HCT116 (cell line): ENCODE measurements at regions not wholly inside any gene's neighbourhood (a gene's known extent, or its start where the extent isn't known, plus 50 kb on each side); places are given as distances from the start of the nearest gene placed in this dataset.

Source experiments
- ATAC-seq: fragments of 200-7000 bp; cut with Tn5 transposase; 2 replicates; pipeline ENCODE4 v1.9.1; 2020; ENCODE audit warnings: mild to moderate bottlenecking, moderate library complexity
- BruUV-seq: library from RNA; stranded (reverse); fragments of 400-500 nt; replicated peaks from 2 replicates; lab custom pipeline; 2021; lab: Mats Ljungman, UMichigan
- CTCF ChIA-PET: fragments of 300-600 bp; sonication (Branson Sonifier 250); formaldehyde crosslinking; loops from one replicate; lab custom pipeline; 2021; ENCODE audit warnings: antibody characterized with exemption; lab: Charles Lee
- POLR2A ChIA-PET: fragments of 300-600, 350-600 bp; sonication (Branson Sonifier 250); formaldehyde crosslinking; loops from one replicate; lab custom pipeline; 2021; ENCODE audit warnings: antibody characterized with exemption; lab: Charles Lee
- RAD21 ChIA-PET, 2 experiments: fragments of 300-600 bp; sonication (Branson Sonifier 250); formaldehyde crosslinking; loops; one replicate each; lab custom pipeline; 2023; ENCODE audit warnings: low total read pairs in 2 of 2; ENCODE audit not compliant: uncharacterized antibody in 2 of 2, unreplicated experiment in 2 of 2, low non-redundant PET in 1 of 2; lab: Charles Lee
- DNase-seq: peaks from one replicate; pipeline ENCODE4 v3.0.0-alpha.2; 2010; ENCODE audit warnings: low read depth, low spot score
- H2AFZ ChIP-seq: fragments of 200-600 bp; shearing (Covaris generic), sonication (generic); 2 replicates; pipeline ENCODE4 v1.6.1; 2017; ENCODE audit warnings: low read depth, mixed run types, mixed read lengths, antibody characterized with exemption, low read length; ENCODE audit not compliant: poor library complexity, severe bottlenecking
- H3K27ac ChIP-seq: 2 replicates; pipeline ENCODE4 v1.5.1; 2012; ENCODE audit warnings: low read depth, low read length
- H3K27me3 ChIP-seq: fragments of 200-600 bp; sonication (generic); 2 replicates; pipeline ENCODE4 v1.6.1; 2016; ENCODE audit warnings: mixed run types, low read length, mixed read lengths; ENCODE audit not compliant: insufficient read depth
- H3K36me3 ChIP-seq, 2 experiments: fragments of 200-500 bp in 1 of 2; fragments of 200-600 bp in 1 of 2; sonication (Bioruptor generic) in 1 of 2; sonication (generic) in 1 of 2; 2 replicates each; pipeline versions ENCODE4 v1.5.1 to v1.6.1; 2014 to 2016; ENCODE audit warnings: low read length in 2 of 2, inconsistent platforms in 1 of 2, mixed read lengths in 1 of 2, mixed run types in 1 of 2; ENCODE audit not compliant: insufficient read depth in 2 of 2, control insufficient read depth in 1 of 2
- H3K4me1 ChIP-seq, 2 experiments: fragments of 200-600 bp in 1 of 2; sonication (generic) in 1 of 2; 2 replicates each; pipeline versions ENCODE4 v1.5.1 to v1.6.1; 2012 to 2017; ENCODE audit warnings: low read length in 2 of 2, inconsistent platforms in 1 of 2, mild to moderate bottlenecking in 1 of 2, mixed read lengths in 1 of 2, mixed run types in 1 of 2, moderate library complexity in 1 of 2; ENCODE audit not compliant: insufficient read depth in 2 of 2, control insufficient read depth in 1 of 2
- H3K4me2 ChIP-seq: fragments of 200-600 bp; sonication (generic); 2 replicates; pipeline ENCODE4 v1.6.1; 2017; ENCODE audit warnings: mixed run types, low read length, mixed read lengths
- H3K4me3 ChIP-seq, 2 experiments: fragments of 200-600 bp in 1 of 2; sonication (generic) in 1 of 2; replicated peaks in 1 of 2; 2 replicates each; pipeline ENCODE4 v1.5.1; 2011 to 2016; ENCODE audit warnings: low read length in 2 of 2, control low read depth in 1 of 2, low read depth in 1 of 2, mild to moderate bottlenecking in 1 of 2, mixed read lengths in 1 of 2, mixed run types in 1 of 2
- H3K79me2 ChIP-seq: fragments of 200-600 bp; sonication (generic); 2 replicates; pipeline ENCODE4 v1.6.1; 2017; ENCODE audit warnings: mild to moderate bottlenecking, mixed run types, low read length, moderate library complexity, mixed read lengths; ENCODE audit not compliant: insufficient read depth
- H3K9ac ChIP-seq: fragments of 200-600 bp; sonication (generic); 2 replicates; pipeline ENCODE4 v1.6.1; 2016; ENCODE audit warnings: low read length, mixed read lengths
- H3K9me2 ChIP-seq: fragments of 200-600 bp; sonication (generic), shearing (Covaris generic); 2 replicates; pipeline ENCODE4 v1.6.1; 2017; ENCODE audit warnings: mixed run types, mild to moderate bottlenecking, moderate library complexity; ENCODE audit not compliant: insufficient read depth
- H3K9me3 ChIP-seq, 2 experiments: fragments of 200-500 bp in 1 of 2; fragments of 200-600 bp in 1 of 2; sonication (Bioruptor generic) in 1 of 2; sonication (generic) in 1 of 2; 2 replicates each; pipeline ENCODE4 v1.6.1; 2014 to 2017; ENCODE audit warnings: low read length in 2 of 2, mixed read lengths in 2 of 2, inconsistent platforms in 1 of 2, low read depth in 1 of 2, mild to moderate bottlenecking in 1 of 2, mixed run types in 1 of 2, moderate library complexity in 1 of 2; ENCODE audit not compliant: control insufficient read depth in 1 of 2, insufficient read depth in 1 of 2
- H4K20me1 ChIP-seq: fragments of 200-600 bp; sonication (generic), shearing (Covaris generic); 2 replicates; pipeline ENCODE4 v1.6.1; 2017; ENCODE audit warnings: mixed run types, mild to moderate bottlenecking, moderate library complexity; ENCODE audit not compliant: insufficient read depth
- CEBPB ChIP-seq: IDR thresholded peaks from 2 replicates; pipeline ENCODE4 v1.6.1; 2012; ENCODE audit warnings: low read depth
- CTCF ChIP-seq, 3 experiments: fragments of 200-600 bp in 1 of 3; sonication (generic) in 1 of 3; IDR thresholded peaks in 2 of 3; conservative IDR thresholded peaks in 1 of 3; 2 replicates each; pipeline ENCODE4 v1.5.1; 2012 to 2017; ENCODE audit warnings: low read depth in 2 of 3, low read length in 2 of 3, antibody characterized with exemption in 1 of 3, borderline replicate concordance in 1 of 3, control low read depth in 1 of 3, mild to moderate bottlenecking in 1 of 3, mixed read lengths in 1 of 3, mixed run types in 1 of 3, moderate library complexity in 1 of 3; ENCODE audit not compliant: insufficient read depth in 1 of 3
- EGR1 ChIP-seq: IDR thresholded peaks from 2 replicates; pipeline ENCODE4 v1.6.1; 2012; ENCODE audit warnings: low read depth
- FOSL1 ChIP-seq: IDR thresholded peaks from 2 replicates; pipeline ENCODE4 v1.6.1; 2012; ENCODE audit warnings: low read depth
- JUND ChIP-seq: IDR thresholded peaks from 2 replicates; pipeline ENCODE4 v1.6.1; 2012
- MAX ChIP-seq: IDR thresholded peaks from 2 replicates; pipeline ENCODE4 v1.6.1; 2012
- POLR2A ChIP-seq: IDR thresholded peaks from 2 replicates; pipeline ENCODE4 v1.7.0; 2011; ENCODE audit warnings: borderline replicate concordance; ENCODE audit not compliant: insufficient read depth, insufficient read length; ENCODE audit errors: extremely low read depth
- POLR2AphosphoS5 ChIP-seq: IDR thresholded peaks from 2 replicates; pipeline ENCODE4 v1.6.1; 2011; ENCODE audit warnings: mild to moderate bottlenecking, low read depth, low read length, moderate library complexity
- RAD21 ChIP-seq: IDR thresholded peaks from 2 replicates; pipeline ENCODE4 v1.6.1; 2012; ENCODE audit warnings: low read depth, mild to moderate bottlenecking
- SP1 ChIP-seq: IDR thresholded peaks from 2 replicates; pipeline ENCODE4 v1.6.1; 2012; ENCODE audit warnings: low read depth
- TCF7L2 ChIP-seq: IDR thresholded peaks from 2 replicates; pipeline ENCODE4 v1.7.0; 2011; ENCODE audit warnings: borderline replicate concordance, inconsistent platforms; ENCODE audit not compliant: insufficient read depth, insufficient read length; ENCODE audit errors: extremely low read depth
- ZFX ChIP-seq: fragments of 450-650 bp; IDR thresholded peaks from 2 replicates; pipeline ENCODE4 v1.6.1; 2017
- intact Hi-C: fragments of 100-400 bp; cut with micrococcal nuclease; formaldehyde crosslinking; loops from 2 replicates; pipeline ENCODE4 v1.10.0; 2022

- Histone ChIP-seq H2AFZ (no peak overlapping the region), H3K4me1 (no peaks in the 10 kb centered on the region), H3K79me2 (no peaks in the 10 kb centered on the region), H3K9me2 (no peaks in the 10 kb centered on the region), H3K4me3 (no peak overlapping the region), H3K36me3 (no peaks in the 10 kb centered on the region), H3K9ac (no peak overlapping the region), H3K4me2 (no peak overlapping the region), H4K20me1 (no peaks in the 10 kb centered on the region), H3K27me3 (no peaks in the 10 kb centered on the region), H3K9me3 (peaks cover 0 to 6% of the 10 kb centered on the region in 2 experiments; a peak in 2 of 4 replicates), H3K27ac (no peak overlapping the region)
- BruUV-seq: no TSS peak
- ChIA-PET CTCF (no interaction called here), RAD21 (no interaction called here), POLR2A (no interaction called here)
- intact Hi-C loops: no loop called here
- no peak for TF ChIP-seq RAD21
- no peak for TF ChIP-seq MAX
- TF ChIP-seq POLR2A: no peak
- no peak for TF ChIP-seq POLR2AphosphoS5
- no peak for TF ChIP-seq TCF7L2
- TF ChIP-seq JUND: no peak
- no peak for TF ChIP-seq CEBPB
- TF ChIP-seq FOSL1: no peak
- TF ChIP-seq ZFX: no peak
- TF ChIP-seq CTCF (IDR thresholded peaks at IDR 0.05 in 2 of 3, conservative IDR thresholded peaks at IDR 0.05 in 1 of 3; ENCODE audit: borderline replicate concordance in 1 of 3, insufficient read depth in 1 of 3, low read depth in 2 of 3, low read length in 2 of 3): no peak
- no peak for TF ChIP-seq SP1
- no peak for TF ChIP-seq EGR1
- ATAC-seq: no peak
- DNase-seq: no peak
These were observed 962.6 kb downstream of the AACS start for GRCh38 chr12:126027825-126028224.
